GM19351 (cell line): ENCODE measurements at regions not wholly inside any gene's neighbourhood (a gene's known extent, or its start where the extent isn't known, plus 50 kb on each side); places are given as distances from the start of the nearest gene placed in this dataset.
A peak's percentile ranks its signal among the peaks of the same experiment; 100 is the strongest.
"Not testable (repeated sequence)": the region's sequence is repeated elsewhere in the genome, so short reads cannot be mapped to it uniquely, and the experiment has no call there.

Source experiments
- ATAC-seq: cut with Tn5 transposase; IDR thresholded peaks from one replicate; pipeline ENCODE4 v1.9.1; 2021; ENCODE audit warnings: mild to moderate bottlenecking, moderate library complexity; ENCODE audit not compliant: unreplicated experiment

DNA sequence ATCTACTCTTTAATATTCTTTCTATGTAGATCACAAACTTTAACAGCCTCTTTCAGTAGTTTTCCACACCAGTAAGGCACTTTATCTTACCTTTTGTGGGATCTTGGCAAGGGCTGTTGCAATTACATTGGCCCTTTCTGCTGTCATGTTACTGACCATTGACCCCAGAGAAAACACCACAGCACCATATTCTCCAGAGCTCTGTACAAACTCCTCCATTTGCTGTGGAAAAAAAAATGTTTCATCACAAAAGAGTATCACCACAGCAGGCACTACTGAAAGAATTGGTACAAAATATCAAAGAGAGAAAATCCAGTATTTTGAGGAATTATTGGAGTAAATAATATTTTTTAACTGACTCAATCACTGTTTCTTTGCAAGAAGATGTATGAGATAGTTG lies 62.3 kb upstream of the UGT2A3 start:
- ATAC-seq: not testable (repeated sequence)

DNA sequence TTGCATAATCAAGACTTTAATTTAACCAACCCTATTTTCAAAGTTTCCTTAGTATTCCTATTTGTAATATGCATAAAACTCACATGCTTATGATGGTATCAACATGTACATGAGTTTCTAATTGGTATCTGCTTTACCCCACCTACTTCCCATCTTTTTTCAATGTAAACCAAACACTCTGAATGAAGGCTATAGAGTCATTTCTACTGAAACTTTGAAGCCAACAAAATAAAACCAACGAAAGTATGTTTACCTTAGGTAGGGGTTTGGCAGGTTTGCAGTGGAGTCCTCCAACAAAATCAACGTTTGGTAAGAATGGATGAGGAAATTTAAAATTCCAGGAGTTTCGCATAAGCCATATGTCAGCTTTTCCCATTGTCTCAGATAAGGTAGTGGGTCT lies 66.4 kb upstream of the UGT2A3 start:
- not testable (repeated sequence) for ATAC-seq

DNA sequence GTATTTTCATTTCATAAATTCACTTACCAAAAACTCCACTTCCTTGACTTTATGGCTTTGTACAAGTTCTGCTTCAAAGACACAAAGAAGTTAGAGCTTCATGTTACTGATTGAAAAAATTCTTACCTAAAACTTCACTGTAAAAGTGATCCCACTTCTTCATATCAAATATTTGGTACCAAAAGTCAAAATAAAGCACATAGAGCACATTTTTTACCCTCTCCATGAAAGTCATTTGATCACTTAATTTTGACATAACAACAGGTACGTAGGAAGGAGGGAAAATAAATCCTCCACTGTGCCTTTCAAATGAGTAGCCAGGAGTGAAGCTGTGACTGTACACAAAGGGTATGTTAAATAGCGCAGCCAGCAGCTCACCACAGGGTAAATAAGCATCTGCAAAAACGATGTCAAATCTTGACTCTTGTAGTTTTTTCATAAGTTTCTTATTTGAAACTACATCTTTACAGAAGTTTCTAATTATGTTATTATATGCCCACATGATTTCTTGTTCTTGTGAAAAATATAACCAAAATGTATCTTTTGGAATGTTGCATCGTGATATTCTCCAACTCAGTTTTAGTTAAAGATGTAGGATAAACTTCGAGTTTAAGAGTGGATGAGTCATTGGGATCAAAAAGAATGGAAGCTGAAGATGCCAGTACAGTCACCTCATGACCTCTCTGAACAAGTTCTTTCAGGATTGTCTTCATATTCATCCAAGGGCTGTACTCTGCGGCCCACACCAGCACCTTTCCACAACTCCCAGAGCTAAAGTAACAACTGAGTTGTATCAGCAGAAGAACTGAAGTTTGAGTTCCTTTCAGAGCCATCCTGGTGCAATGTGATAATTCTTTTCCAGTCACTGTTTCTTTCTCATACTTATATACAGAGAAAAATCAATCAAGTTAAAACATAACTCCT lies 68.2 kb upstream of the UGT2A3 start:
- ATAC-seq: not testable (repeated sequence)

DNA sequence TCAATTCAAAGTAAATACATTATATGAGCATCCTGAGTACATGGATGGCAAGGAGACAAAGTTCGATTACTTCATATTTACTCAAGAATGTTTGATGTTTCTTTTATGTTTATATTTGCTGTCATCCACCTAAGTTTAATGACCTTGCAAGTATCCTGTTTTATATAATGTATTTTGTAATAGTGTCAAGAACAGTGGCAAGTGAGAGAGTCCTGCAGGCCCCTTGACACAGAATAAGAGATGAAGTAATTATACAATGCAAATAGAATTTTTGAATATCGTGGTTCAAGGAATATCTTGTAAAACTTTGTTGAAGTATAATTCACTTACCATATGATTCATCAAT lies 68.8 kb upstream of the UGT2A3 start:
- not testable (repeated sequence) for ATAC-seq

DNA sequence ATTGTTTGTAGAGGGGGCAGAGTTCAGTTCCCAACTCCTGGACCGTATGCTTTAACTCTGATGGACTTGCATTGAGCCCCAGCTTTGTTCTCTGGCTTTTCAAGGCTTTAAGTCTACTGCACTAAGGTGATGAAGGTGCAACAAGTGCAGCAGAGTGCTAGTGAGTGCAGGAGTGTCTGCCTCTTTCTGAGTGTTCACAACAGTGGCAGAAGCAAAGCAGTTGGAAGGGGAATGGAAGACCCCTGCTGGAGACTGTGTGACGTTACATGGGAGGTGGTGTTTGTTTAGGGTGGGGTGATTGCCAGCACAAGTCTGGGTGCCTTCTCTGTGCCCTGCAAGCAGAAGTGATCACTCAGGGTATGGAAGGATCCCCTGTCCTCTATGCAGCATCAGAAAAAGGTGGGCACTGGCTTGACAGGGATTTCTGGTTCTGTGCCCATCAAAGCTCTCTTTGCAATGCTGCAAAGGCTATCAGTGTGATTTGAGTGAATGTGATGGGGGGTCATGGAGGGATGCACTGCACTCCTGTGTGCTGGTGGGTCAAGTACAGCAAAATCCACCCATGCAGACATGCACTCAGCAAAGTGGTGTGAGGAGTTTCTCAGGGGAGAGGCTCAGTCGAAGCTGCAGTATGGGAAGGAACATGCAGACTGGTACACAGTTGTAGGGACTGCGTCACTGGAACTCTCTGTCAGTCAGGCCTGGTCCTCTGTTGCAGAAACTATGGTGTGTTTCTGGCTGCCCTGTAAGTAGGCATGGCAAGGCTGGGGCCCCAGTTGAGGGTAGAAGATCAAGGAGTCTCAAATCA lies 70.9 kb upstream of the UGT2B7 start:
- ATAC-seq: peak; percentile 83

DNA sequence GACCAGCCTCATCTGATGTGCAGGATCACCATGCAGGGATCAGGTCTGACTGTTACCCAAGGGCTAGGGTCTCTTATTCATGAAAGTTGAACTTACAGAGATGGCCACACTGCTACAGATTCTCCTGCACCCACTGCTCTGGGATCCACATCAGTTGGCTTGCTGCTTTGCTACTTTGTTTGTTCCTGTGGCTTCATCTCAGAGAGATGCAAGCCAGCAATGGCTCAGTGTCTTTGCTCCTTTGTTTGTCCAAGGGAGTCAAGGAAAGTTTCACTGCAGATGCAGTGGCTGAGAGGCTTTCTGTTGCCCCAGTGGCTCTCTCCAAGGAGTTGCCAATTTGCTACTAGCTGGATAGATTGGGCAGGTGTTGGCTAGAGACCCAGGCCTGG lies 70.3 kb upstream of the UGT2B7 start:
- no peak for ATAC-seq

DNA sequence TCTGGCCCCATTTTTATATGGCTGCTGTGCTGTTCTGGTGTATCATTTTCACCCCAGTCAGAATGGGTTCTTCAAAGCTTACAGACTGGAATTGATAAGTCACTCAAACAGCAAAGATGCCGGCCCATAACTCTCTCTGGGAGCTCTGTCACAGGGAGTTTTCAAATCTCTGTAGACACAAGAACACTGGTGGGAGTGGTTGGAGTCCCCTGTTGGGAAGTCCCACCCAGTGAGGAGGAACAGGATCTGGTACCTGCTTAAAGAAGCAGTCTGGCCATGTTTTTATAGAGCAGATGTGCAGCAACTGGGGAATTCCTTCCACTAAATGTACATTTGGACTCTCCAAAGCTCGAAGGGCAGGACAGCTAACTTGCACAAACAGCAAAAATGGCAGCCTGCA lies 69.3 kb upstream of the UGT2B7 start:
- no peak for ATAC-seq

DNA sequence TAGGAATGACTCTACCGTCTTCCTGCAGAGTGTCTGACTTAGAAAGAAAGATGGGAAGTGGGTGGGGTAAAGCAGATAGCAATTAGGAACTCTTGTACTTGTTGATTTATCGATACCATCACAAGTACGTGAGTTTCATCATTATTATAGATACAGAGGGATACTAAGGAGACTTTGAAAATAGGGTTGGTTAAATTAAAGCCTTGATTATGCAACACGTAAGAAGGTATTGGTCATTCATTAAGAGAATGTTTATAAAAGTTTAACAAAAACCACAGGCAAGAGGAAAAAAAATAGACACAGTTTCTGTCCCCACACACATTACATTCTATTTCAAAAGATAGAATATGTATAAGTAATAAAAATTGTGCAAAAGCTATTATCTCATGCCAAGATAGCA lies 65.9 kb upstream of the UGT2B7 start:
- no peak for ATAC-seq

DNA sequence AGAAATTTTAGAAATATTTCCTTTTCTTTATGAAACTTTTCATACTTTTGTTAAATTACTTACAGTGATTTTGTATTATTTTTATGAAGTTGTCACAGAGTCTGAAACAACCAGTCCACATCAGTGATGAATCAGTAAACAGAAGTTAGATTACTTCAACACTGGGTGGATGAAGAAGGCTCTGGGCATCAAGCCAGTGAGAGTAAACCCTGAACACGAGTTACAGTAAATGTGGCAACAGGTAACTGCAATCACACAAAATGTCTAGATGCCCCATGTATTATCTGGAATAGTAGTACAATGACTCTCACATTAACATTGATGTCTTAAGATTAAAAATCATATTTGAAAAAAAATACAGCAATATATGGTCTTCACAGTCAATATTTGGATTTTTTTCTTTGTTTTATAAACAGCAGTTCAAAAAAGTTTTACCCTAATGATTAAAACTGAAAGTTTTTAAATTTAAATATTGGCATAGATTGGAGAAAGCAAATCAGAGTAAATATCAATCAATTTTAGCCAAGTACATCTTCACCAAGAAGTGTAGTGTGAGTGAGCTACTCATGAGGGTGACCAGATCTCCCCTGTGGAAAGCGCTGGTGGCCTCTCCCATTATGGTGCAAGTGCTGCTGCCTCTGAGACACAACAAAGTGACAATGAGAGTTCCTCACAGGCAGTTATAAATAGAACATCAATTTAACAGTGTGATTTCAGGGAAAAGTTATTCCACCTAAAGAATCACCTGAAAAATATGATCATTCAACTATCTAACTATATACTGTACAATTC lies 63.2 kb upstream of the UGT2B7 start:
- ATAC-seq: no peak

DNA sequence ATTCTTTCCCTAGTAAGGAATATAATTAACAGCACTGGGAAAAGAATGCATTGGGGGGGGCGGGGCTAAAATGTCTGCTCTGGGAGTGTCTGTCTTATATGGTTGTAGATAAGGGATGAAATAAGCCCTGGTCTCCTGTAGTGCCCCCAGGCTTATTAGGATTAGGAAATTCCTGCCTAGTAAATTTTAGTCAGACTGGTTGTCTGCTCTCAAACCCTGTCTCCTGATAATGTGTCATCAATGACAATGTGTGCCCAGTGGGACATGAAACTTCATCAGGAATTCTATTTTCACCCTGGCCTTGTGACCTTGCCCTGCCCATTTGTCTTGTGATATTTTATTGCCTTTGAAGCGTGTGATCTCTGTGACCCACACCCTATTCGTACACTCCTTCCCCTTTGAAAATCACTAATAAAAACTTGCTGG lies 61.9 kb upstream of the UGT2B7 start:
- not testable (repeated sequence) for ATAC-seq

DNA sequence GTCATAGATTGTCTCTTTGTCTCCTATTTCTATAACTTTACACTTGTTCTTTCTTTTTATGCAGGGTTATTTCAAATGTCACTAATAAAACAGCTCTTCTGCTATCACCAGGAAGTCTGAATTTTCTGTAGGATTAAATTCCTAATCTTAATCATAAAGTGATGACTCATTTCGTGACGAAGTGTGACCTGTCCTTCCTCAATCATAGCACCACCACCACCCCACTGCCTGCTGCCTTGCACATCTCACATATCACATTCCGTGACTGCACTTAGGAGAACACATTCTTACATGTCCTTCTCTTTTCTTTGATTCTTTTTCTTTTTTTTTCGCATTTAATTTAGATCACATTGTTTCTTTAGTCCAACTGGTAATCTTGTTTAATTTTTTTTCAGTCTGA lies 57.7 kb upstream of the UGT2B7 start:
- no peak for ATAC-seq

DNA sequence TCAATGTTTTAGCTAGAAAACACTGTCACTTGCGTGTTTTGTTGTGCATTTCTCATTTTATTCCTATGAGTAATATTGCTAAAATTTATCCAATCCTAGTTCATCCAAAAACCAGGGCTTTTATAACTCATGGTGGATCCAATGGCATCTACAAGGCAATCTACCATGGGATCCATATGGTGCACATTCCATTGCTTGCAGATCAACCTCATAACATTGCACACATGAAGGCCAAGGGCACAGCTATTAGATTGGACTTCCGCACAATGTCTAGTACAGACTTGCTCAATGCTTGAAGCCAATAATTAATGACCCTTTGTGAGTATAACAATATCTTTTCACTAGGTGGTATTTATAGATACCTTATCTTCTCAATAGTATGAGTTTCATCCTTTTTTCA lies 57.2 kb upstream of the UGT2B7 start:
- no peak for ATAC-seq

DNA sequence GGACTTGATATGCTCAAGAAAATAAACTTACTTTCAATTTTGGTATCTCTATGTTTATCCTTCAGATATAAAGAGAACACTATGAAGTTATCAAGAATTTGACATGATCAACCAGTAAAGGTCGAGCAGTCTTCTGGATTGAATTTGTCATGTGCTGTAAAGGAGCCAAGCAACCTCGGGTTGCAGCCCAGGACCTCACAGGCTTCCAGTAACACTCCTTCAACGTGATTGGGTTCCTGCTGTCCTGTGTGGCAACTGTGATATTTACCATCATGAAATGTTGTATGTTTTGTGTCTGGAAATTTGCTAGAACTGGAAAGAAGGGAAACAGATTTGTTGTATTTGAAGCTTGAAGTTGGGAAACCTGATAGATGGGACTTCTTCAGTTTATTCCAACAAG lies 52.0 kb upstream of the UGT2B7 start:
- ATAC-seq: no peak
